GM21526 (cell line): ENCODE measurements at regions not wholly inside any gene's neighbourhood (a gene's known extent, or its start where the extent isn't known, plus 50 kb on each side); places are given as distances from the start of the nearest gene placed in this dataset.

Experiments used
- ATAC-seq: cut with Tn5 transposase; IDR thresholded peaks from one replicate; pipeline ENCODE4 v1.9.1; 2021; ENCODE audit warnings: moderate library complexity; ENCODE audit not compliant: unreplicated experiment, low FRiP score

- ATAC-seq = no peak
These were observed 368.0 kb upstream of the AGTR1 start for GRCh38 chr3:148329481-148330235.

- ATAC-seq = no peak
These were observed 367.2 kb upstream of the AGTR1 start for GRCh38 chr3:148330542-148330941.

DNA sequence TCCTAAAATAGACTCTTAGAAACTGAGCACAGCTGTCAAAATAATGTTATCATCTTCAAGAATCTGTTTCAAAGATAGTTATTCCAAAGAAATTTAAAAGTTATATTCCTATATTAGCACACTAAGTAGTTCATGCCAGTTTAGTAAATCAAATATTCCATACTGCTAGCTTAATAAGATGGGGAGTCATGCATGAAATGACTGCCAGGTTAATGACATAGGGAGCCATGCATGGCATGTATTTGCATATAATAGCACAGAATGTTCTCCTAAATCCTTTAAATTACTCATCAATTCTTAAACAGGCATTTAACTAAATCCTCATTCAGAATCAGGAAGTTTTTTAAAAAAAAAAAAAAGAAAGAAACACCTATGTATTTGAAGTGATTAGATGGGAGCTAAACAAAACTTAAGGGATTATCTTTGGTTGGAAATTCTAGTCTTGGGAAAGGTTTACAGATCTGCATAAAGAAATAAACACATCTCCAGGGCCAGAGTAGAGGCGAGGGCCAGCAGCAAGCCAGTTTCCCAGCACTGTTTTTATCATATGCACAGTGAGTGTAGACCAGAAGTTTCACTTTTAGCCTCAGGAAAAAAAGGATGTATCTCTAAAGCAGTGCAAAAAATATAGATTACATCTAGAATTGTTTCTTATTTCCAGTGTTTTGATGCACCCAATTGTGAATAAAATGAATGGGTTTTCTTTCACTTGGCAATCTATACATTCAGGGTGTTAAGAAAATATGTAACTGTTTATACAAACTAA, 366.4 kb upstream of the AGTR1 start:
- no peak for ATAC-seq

- ATAC-seq = no peak
These were observed 365.2 kb upstream of the AGTR1 start for GRCh38 chr3:148332509-148332908.

GRCh38 chr3:148333091-148333490, 364.6 kb upstream of the AGTR1 start:
- no peak for ATAC-seq

DNA sequence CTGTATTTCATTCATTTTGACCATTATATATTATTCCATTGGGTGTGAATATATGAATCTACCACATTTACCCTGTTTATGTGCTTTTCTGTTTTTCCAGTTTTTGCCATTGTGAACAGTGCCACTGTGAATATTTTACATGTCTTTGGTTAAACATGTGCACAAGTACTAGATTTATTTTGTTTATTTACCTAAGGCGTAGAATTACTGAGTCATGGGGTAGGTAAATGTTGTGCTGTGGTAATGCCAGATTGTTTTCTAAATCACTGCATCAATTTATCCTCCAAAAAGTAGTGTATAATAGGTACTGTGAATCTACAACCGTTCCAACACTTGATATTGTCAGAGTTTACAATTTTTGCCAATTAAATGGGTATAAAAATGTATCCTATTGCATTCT, 362.1 kb upstream of the AGTR1 start:
- no peak for ATAC-seq

DNA sequence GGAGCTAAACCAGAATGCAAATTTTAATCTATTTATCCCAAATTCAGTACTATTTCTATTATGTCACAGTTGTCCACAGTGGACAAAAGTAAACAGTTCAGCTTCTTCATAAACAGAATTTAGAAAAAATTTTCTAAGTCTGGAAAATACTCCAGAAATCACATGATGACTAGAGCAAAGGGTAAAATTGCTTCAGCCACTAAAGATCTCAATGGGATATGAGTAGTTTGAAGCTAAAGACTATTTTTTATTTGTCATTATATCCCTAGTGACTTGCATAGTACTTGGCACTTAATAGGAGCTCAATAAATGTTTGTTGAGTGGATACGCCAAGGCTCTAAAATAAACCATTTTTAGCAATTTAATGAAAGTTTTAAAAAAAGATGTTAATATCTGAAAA, 354.3 kb upstream of the AGTR1 start:
- ATAC-seq = no peak

- ATAC-seq = no peak
These were observed 353.2 kb upstream of the AGTR1 start for GRCh38 chr3:148344521-148344920.

- no peak for ATAC-seq
These were observed 337.7 kb upstream of the AGTR1 start for GRCh38 chr3:148360051-148360450.

DNA sequence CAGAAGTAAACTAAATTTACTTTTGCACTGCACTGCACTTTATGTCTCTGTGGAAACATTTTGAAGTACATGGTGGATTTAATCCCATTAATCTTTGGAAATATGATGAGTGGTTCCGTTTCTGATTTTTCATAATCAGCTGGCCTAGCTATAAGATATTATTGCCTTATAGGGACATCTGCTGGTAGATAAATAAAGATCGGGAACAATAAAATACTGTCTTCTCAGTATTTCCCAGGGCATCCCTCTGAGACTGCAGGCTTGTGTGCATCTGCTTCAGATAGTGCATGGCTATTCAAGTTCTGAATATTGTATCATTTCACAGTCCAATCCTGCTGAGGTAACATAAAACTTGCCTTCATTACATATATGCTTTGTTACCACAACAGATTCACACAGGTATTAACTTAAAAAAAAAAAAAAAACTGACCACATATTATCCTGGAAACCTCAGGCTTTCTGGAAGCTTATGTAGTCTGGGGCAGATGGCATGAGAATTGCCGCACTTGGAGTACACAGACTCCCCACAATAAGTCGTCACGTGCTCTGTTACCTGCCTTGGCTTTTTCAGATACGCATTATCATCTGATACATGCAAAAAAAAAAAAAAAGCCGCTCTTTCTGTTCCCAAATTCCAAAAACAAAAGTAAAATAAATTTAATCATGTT, 330.8 kb upstream of the AGTR1 start:
- ATAC-seq = peak; percentile 50

- ATAC-seq = no peak
These were observed 329.9 kb upstream of the AGTR1 start for GRCh38 chr3:148367756-148368155.

GRCh38 chr3:148369381-148369780, 328.3 kb upstream of the AGTR1 start:
- no peak for ATAC-seq

DNA sequence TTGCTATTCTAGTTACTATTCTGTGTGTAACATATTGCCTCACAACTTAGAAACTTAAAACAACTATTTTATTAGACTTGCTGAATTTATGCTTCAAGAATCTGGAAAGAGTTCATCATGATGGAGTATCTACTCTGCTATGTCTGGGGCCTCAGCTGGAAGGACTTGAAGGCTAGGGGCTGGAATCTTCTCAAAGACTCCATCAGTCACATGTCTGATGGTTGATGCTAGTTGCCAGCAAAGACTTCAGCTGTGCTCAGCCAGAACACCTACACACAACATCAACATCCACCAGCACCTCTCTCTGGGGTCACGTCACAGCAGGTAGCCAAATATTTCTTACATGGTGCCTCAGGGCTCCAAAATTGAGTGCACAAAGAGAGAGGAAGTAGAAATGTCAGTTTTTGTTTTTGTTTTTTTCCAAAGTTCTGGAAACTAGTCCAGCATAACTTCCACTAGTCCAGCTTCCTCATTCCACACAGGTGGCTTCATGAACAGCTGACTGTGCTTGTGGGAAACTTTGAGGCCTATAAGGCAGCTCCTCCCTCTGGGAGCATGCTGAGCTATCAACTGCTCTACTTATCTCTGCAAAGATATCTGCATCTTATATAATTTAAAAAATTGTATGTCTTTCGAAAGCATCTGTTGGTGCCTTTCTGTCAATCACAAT, 325.4 kb upstream of the AGTR1 start:
- no peak for ATAC-seq

GRCh38 chr3:148373961-148374360, 323.7 kb upstream of the AGTR1 start:
- ATAC-seq = no peak

- peak; percentile 95 for ATAC-seq
These were observed 317.8 kb upstream of the AGTR1 start for GRCh38 chr3:148379763-148380382.

GRCh38 chr3:148381051-148381450, 316.7 kb upstream of the AGTR1 start:
- no peak for ATAC-seq

GRCh38 chr3:148389916-148390315, 307.8 kb upstream of the AGTR1 start:
- ATAC-seq = no peak

DNA sequence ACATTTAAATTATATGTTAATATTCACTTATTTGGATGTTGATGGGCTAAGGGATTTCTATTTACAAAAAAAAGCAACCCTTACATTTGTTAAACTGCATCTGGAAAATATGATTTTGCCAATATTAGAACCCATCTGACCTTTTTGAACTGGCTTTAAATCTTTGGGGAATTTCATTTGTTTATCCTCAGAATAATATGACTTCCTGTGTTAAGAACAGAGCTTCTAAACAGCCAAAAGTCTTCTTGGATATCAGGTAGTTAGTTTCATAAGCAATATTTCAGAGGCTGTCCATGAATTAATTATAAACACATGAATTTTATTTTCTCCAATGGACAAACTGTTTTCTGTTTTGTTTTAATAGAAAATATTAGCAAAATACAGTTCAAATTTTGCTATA, 301.9 kb upstream of the AGTR1 start:
- no peak for ATAC-seq

DNA sequence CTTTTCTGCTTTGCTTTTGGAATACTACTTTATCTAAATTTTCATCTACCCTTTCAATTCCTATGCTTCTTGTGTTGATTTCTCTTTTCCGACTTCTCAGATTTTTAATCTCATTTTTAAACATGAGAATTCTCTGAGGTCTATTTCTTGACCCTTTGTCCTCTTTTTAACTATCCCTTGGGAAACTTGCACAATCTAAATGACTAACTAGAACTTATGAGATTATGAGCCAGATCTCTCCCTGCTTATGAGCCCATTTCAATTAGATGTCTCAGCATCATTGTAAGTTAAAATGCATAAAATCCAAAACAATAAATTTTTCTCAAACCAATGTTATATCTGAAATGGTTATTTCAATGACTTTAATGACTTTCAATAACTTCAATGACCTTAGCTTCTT, 296.9 kb upstream of the AGTR1 start:
- no peak for ATAC-seq

- ATAC-seq = no peak
These were observed 289.0 kb upstream of the AGTR1 start for GRCh38 chr3:148408667-148409066.

GRCh38 chr3:148420242-148420641, 277.5 kb upstream of the AGTR1 start:
- ATAC-seq = no peak
